ENCODE measurements at regions not wholly inside any gene's neighbourhood (a gene's known extent, or its start where the extent isn't known, plus 50 kb on each side); places are given as distances from the start of the nearest gene placed in this dataset.

- no peaks in the 10 kb centered on the region for H3K36me3 Mint-ChIP-seq
- DNase-seq = no peak
- H3K36me3 ChIP-seq (replicated peaks in 1 of 2; ENCODE audit: control insufficient read depth in 1 of 2, insufficient read depth in 2 of 2, low read length in 2 of 2) = no peaks in the 10 kb centered on the region
- no peak overlapping the region for H3K27ac ChIP-seq (ENCODE audit: low read depth in 1 of 2, low read length in 2 of 2)
- no peaks in the 10 kb centered on the region for H3K4me1 ChIP-seq (ENCODE audit: control insufficient read depth in 1 of 2, insufficient read depth in 2 of 2, low read length in 2 of 2)
- H3K27me3 ChIP-seq (ENCODE audit: control insufficient read depth in 2 of 2, insufficient read depth in 2 of 2, low read length in 2 of 2) = no peaks in the 10 kb centered on the region
- H3K27ac Mint-ChIP-seq = no peak overlapping the region
- H3K4me2 ChIP-seq (replicated peaks; ENCODE audit: extremely low read depth, low read length, poor library complexity, severe bottlenecking) = no peak overlapping the region
- peaks cover 0 to 9% of the 10 kb centered on the region in 2 donors for H3K9me3 ChIP-seq (replicated peaks in 1 of 2; ENCODE audit: control insufficient read depth in 1 of 2, insufficient read depth in 1 of 2, low read length in 2 of 2)
- no CpG with 5 or more reads among the region's 1 CpG for WGBS (ENCODE audit: insufficient coverage)
- H3K9me3 Mint-ChIP-seq = peaks cover 9 to 30% (median 21%) of the 10 kb centered on the region in 7 donors
- no peaks in the 10 kb centered on the region for H4K20me1 ChIP-seq (ENCODE audit: insufficient read depth, low read length)
- no peaks in the 10 kb centered on the region for H3K4me1 Mint-ChIP-seq
- peaks cover 0 to 1% (median 0%) of the 10 kb centered on the region in 3 donors for H3K27me3 Mint-ChIP-seq (ENCODE audit: low read depth in 3 of 3)
- H2AFZ ChIP-seq (ENCODE audit: insufficient read depth, low read depth, low read length, poor library complexity, severe bottlenecking) = no peak overlapping the region
- no peak overlapping the region for H3K4me3 ChIP-seq (replicated peaks in 1 of 3; ENCODE audit: low read depth in 2 of 3, low read length in 3 of 3)
- no peak overlapping the region for H3K9ac ChIP-seq (ENCODE audit: insufficient read depth, low read length, poor library complexity, severe bottlenecking)
- no peak overlapping the region for H3K4me3 Mint-ChIP-seq
- TF ChIP-seq CTCF (IDR thresholded peaks at IDR 0.05) = no peak
- intact Hi-C loops (cut with micrococcal nuclease) = no loop called here
- H3K79me2 ChIP-seq (ENCODE audit: insufficient read depth, low read length) = no peaks in the 10 kb centered on the region
Observed at GRCh38 chr4:81850701-81851100, 379.0 kb upstream of the RASGEF1B start.

GRCh38 chr4:81845761-81846160, 374.1 kb upstream of the RASGEF1B start:
- peaks cover 0 to 4% (median 0%) of the 10 kb centered on the region in 3 donors for H3K27me3 Mint-ChIP-seq (ENCODE audit: low read depth in 3 of 3)
- no peaks in the 10 kb centered on the region for H3K9me3 ChIP-seq (replicated peaks in 1 of 2; ENCODE audit: control insufficient read depth in 1 of 2, insufficient read depth in 1 of 2, low read length in 2 of 2)
- H3K9ac ChIP-seq (ENCODE audit: insufficient read depth, low read length, poor library complexity, severe bottlenecking) = no peak overlapping the region
- H3K9me3 Mint-ChIP-seq = no peaks in the 10 kb centered on the region
- no peaks in the 10 kb centered on the region for H3K4me1 Mint-ChIP-seq
- no peaks in the 10 kb centered on the region for H3K36me3 Mint-ChIP-seq
- no peaks in the 10 kb centered on the region for H3K79me2 ChIP-seq (ENCODE audit: insufficient read depth, low read length)
- no peak for DNase-seq
- no peak overlapping the region for H3K4me3 Mint-ChIP-seq
- TF ChIP-seq CTCF (IDR thresholded peaks at IDR 0.05) = no peak
- intact Hi-C loops (cut with micrococcal nuclease) = loop anchor here in 1 of 2 donors (2.0 to 5.0 kb wide), 2 partner anchors 383 to 443 kb away; no protein-coding TSS in a partner anchor
- H4K20me1 ChIP-seq (ENCODE audit: insufficient read depth, low read length) = no peaks in the 10 kb centered on the region
- no peak overlapping the region for H3K4me3 ChIP-seq (replicated peaks in 1 of 3; ENCODE audit: low read depth in 2 of 3, low read length in 3 of 3)
- H3K27ac ChIP-seq (ENCODE audit: low read depth in 1 of 2, low read length in 2 of 2) = no peak overlapping the region
- no peak overlapping the region for H3K27ac Mint-ChIP-seq
- H2AFZ ChIP-seq (ENCODE audit: insufficient read depth, low read depth, low read length, poor library complexity, severe bottlenecking) = no peak overlapping the region
- H3K27me3 ChIP-seq (ENCODE audit: control insufficient read depth in 2 of 2, insufficient read depth in 2 of 2, low read length in 2 of 2) = no peaks in the 10 kb centered on the region
- no peaks in the 10 kb centered on the region for H3K4me1 ChIP-seq (ENCODE audit: control insufficient read depth in 1 of 2, insufficient read depth in 2 of 2, low read length in 2 of 2)
- H3K36me3 ChIP-seq (replicated peaks in 1 of 2; ENCODE audit: control insufficient read depth in 1 of 2, insufficient read depth in 2 of 2, low read length in 2 of 2) = no peaks in the 10 kb centered on the region
- no peak overlapping the region for H3K4me2 ChIP-seq (replicated peaks; ENCODE audit: extremely low read depth, low read length, poor library complexity, severe bottlenecking)
- WGBS (ENCODE audit: insufficient coverage) = no CpG with 5 or more reads among the region's 3 CpGs

Data from CD14-positive monocyte (primary cell).